ENCODE measurements at regions not wholly inside any gene's neighbourhood (a gene's known extent, or its start where the extent isn't known, plus 50 kb on each side); places are given as distances from the start of the nearest gene placed in this dataset.

DNA sequence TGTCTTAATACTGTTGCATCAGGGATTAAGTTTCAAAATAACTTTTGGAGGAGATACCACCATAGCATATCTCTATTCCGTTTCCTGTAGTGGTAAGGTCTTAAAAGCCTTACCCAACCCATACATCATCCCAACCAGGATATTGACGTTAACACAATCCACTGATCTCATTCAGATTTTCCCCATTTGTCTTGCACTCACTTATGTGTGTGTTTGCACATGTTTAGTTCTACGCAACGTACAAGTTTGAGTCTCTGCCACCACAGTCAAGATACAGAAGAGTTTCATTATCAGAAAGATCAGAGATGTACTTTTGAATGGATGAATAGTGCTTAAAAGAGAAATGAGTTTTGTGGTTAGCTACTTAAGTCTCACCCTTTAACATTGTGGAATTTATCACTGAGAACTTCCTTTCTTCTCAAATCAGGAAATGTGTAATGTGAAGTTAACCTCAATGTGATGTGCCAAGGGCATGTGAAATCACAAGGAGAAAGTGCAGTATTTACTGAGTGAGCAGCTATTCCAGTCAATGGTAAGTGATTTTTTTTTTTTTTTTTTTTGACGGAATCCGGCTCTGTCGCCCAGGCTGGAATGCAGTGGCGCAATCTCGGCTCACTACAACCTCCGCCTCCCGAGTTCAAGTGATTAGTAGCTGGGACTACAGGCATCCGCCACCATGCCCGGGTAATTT is 69.2 kb upstream of the EPHA4 start:
- intact Hi-C loops (cut with micrococcal nuclease) (no loop called here), in situ Hi-C loops (cut with MboI) (no loop called here)
- H3K36me3 ChIP-seq (ENCODE audit: control insufficient read depth, insufficient read depth, low read length): no peaks in the 10 kb centered on the region
- BruUV-seq (replicated peaks): no TSS peak
- no peaks in the 10 kb centered on the region for H3K79me2 ChIP-seq (ENCODE audit: control insufficient read depth, insufficient read depth, low read length)
- TF ChIP-seq, protein P1, sequence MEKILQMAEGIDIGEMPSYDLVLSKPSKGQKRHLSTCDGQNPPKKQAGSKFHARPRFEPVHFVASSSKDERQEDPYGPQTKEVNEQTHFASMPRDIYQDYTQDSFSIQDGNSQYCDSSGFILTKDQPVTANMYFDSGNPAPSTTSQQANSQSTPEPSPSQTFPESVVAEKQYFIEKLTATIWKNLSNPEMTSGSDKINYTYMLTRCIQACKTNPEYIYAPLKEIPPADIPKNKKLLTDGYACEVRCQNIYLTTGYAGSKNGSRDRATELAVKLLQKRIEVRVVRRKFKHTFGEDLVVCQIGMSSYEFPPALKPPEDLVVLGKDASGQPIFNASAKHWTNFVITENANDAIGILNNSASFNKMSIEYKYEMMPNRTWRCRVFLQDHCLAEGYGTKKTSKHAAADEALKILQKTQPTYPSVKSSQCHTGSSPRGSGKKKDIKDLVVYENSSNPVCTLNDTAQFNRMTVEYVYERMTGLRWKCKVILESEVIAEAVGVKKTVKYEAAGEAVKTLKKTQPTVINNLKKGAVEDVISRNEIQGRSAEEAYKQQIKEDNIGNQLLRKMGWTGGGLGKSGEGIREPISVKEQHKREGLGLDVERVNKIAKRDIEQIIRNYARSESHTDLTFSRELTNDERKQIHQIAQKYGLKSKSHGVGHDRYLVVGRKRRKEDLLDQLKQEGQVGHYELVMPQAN (IDR thresholded peaks at IDR 0.05; ENCODE audit: borderline replicate concordance): no peak
- no peak for TF ChIP-seq JUNB (CRISPR knock-in tag; conservative IDR thresholded peaks at IDR 0.05)
- TF ChIP-seq TCF7 (IDR thresholded peaks at IDR 0.05; ENCODE audit: borderline replicate concordance): no peak
- no peak for TF ChIP-seq ZNF699 (CRISPR knock-in tag; IDR thresholded peaks at IDR 0.05; ENCODE audit: insufficient replicate concordance)
- TF ChIP-seq, protein P2, sequence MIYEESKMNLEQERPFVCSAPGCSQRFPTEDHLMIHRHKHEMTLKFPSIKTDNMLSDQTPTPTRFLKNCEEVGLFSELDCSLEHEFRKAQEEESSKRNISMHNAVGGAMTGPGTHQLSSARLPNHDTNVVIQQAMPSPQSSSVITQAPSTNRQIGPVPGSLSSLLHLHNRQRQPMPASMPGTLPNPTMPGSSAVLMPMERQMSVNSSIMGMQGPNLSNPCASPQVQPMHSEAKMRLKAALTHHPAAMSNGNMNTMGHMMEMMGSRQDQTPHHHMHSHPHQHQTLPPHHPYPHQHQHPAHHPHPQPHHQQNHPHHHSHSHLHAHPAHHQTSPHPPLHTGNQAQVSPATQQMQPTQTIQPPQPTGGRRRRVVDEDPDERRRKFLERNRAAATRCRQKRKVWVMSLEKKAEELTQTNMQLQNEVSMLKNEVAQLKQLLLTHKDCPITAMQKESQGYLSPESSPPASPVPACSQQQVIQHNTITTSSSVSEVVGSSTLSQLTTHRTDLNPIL (CRISPR knock-in tag; IDR thresholded peaks at IDR 0.05): no peak
- TF ChIP-seq, protein P3, sequence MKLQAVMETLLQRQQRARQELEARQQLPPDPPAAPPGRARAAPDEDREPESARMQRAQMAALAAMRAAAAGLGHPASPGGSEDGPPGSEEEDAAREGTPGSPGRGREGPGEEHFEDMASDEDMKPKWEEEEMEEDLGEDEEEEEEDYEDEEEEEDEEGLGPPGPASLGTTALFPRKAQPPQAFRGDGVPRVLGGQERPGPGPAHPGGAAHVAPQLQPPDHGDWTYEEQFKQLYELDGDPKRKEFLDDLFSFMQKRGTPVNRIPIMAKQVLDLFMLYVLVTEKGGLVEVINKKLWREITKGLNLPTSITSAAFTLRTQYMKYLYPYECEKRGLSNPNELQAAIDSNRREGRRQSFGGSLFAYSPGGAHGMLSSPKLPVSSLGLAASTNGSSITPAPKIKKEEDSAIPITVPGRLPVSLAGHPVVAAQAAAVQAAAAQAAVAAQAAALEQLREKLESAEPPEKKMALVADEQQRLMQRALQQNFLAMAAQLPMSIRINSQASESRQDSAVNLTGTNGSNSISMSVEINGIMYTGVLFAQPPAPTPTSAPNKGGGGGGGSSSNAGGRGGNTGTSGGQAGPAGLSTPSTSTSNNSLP (IDR thresholded peaks at IDR 0.05; ENCODE audit: borderline replicate concordance, low read depth, low read length): no peak
- TF ChIP-seq NR3C1 (CRISPR knock-in tag; IDR thresholded peaks at IDR 0.05): no peak
- no peak for TF ChIP-seq TSC22D4 (tag; IDR thresholded peaks at IDR 0.05)
- TF ChIP-seq ZNF3 (CRISPR knock-in tag; IDR thresholded peaks at IDR 0.05): no peak
- no peak for TF ChIP-seq KLF16 (IDR thresholded peaks at IDR 0.05)
- FAIRE-seq (no peak), DNase-seq (ENCODE audit: extremely low read depth in 1 of 4, low spot score in 3 of 4) (no peak), ATAC-seq (no peak)
- no peaks in the 10 kb centered on the region for H3K4me1 ChIP-seq (replicated peaks in 1 of 2; ENCODE audit: control insufficient read depth in 2 of 2, insufficient read depth in 2 of 2, low read length in 2 of 2)
- no peak overlapping the region for H3K4me3 ChIP-seq
- no peaks in the 10 kb centered on the region for H3K9me1 ChIP-seq (ENCODE audit: control insufficient read depth, insufficient read depth, low read length)
- no peaks in the 10 kb centered on the region for H4K20me1 ChIP-seq (replicated peaks; ENCODE audit: control insufficient read depth, insufficient read depth, low read length)
- H3K27ac ChIP-seq (ENCODE audit: extremely low read depth, low read depth, low read length): no peak overlapping the region
- no peaks in the 10 kb centered on the region for H3K9me3 ChIP-seq (replicated peaks; ENCODE audit: control insufficient read depth, insufficient read depth, low read depth, low read length)
- H3K9ac ChIP-seq (ENCODE audit: insufficient read depth in 1 of 2, low read depth in 2 of 2, low read length in 2 of 2): no peak overlapping the region
- POLR2A ChIA-PET: interaction anchor here (0.6 kb wide), 1 partner anchor 1896 kb away, joined by 3 read pairs; no protein-coding TSS in a partner anchor
- H2AFZ ChIP-seq (ENCODE audit: low read depth, low read length): no peak overlapping the region
- H3K4me2 ChIP-seq (ENCODE audit: insufficient read depth, low read length): no peak overlapping the region
- CTCF ChIA-PET (ENCODE audit: low intra/inter-chr PET ratio): no interaction called here
- H3K27me3 ChIP-seq (ENCODE audit: control insufficient read depth in 2 of 2, insufficient read depth in 2 of 2, low read length in 2 of 2): no peaks in the 10 kb centered on the region
- WGBS (ENCODE audit: insufficient coverage, low coverage, missing lambda C conversion rate): 2% methylated on average over 5 of the region's 13 CpGs

All from K562 (cell line).